ENCODE measurements at regions not wholly inside any gene's neighbourhood (a gene's known extent, or its start where the extent isn't known, plus 50 kb on each side); places are given as distances from the start of the nearest gene placed in this dataset.

- POLR2A ChIA-PET = no interaction called here
- CTCF ChIA-PET = interaction anchor here (1.1 kb wide), 1 partner anchor 12 kb away, joined by 3 read pairs; no protein-coding TSS in a partner anchor
- no peak for DNase-seq (ENCODE audit: extremely low spot score)
Measured at GRCh38 chr7:68267486-68267885, 1270.9 kb downstream of the TYW1 start.

GRCh38 chr7:68269405-68269804, 1272.8 kb downstream of the TYW1 start:
- ChIA-PET CTCF (interaction anchor here (1.4 kb wide), 1 partner anchor 10 kb away, joined by 4 read pairs; no protein-coding TSS in a partner anchor), POLR2A (no interaction called here)
- no peak for TF ChIP-seq CTCF (IDR thresholded peaks at IDR 0.05; ENCODE audit: control extremely low read depth, extremely low read depth, low read depth, missing control alignments)
- DNase-seq (ENCODE audit: extremely low spot score) = no peak

More at GRCh38 chr7:68267486-68267885, 1270.9 kb downstream of the TYW1 start:
- no peak for TF ChIP-seq CTCF (IDR thresholded peaks at IDR 0.05; ENCODE audit: control extremely low read depth, extremely low read depth, low read depth, missing control alignments)

- no peak for TF ChIP-seq CTCF (IDR thresholded peaks at IDR 0.05; ENCODE audit: control extremely low read depth, extremely low read depth, low read depth, missing control alignments)
- POLR2A ChIA-PET = no interaction called here
- DNase-seq (ENCODE audit: extremely low spot score) = no peak
- CTCF ChIA-PET = no interaction called here
Measured at GRCh38 chr7:68272507-68272906, 1275.9 kb downstream of the TYW1 start.

- no peak for TF ChIP-seq CTCF (IDR thresholded peaks at IDR 0.05; ENCODE audit: control extremely low read depth, extremely low read depth, low read depth, missing control alignments)
- DNase-seq (ENCODE audit: extremely low spot score) = no peak
- ChIA-PET CTCF (no interaction called here), POLR2A (no interaction called here)
Measured at GRCh38 chr7:68276725-68277124, 1280.1 kb downstream of the TYW1 start.

GRCh38 chr7:68279827-68280400, 1283.3 kb downstream of the TYW1 start:
- CTCF ChIA-PET = no interaction called here

GRCh38 chr7:68280931-68281330, 1284.3 kb downstream of the TYW1 start:
- CTCF ChIA-PET = no interaction called here
- POLR2A ChIA-PET = no interaction called here
- no peak for DNase-seq (ENCODE audit: extremely low spot score)
- TF ChIP-seq CTCF (IDR thresholded peaks at IDR 0.05; ENCODE audit: control extremely low read depth, extremely low read depth, low read depth, missing control alignments) = no peak

More at GRCh38 chr7:68279827-68280400, 1283.3 kb downstream of the TYW1 start:
- POLR2A ChIA-PET = no interaction called here
- TF ChIP-seq CTCF (IDR thresholded peaks at IDR 0.05; ENCODE audit: control extremely low read depth, extremely low read depth, low read depth, missing control alignments) = no peak
- DNase-seq (ENCODE audit: extremely low spot score) = no peak
